Left lung (tissue), 4 donors: ENCODE measurements at regions not wholly inside any gene's neighbourhood (a gene's known extent, or its start where the extent isn't known, plus 50 kb on each side); places are given as distances from the start of the nearest gene placed in this dataset.

Experiments used
- ATAC-seq: fragments of 200-7000 bp; cut with Tn5 transposase; one replicate; pipeline ENCODE4 v1.9.1; 2020; ENCODE audit warnings: moderate library complexity
- DNase-seq, 4 donors: peaks; one replicate each; pipeline ENCODE4 v3.0.0-alpha.2; 2013 to 2020
- H3K27ac ChIP-seq, 2 donors: fragments of 200-600 bp; sonication (generic) in 1 of 2; one replicate each; pipeline versions ENCODE4 v1.5.0 to v1.8.0; 2020 to 2021
- H3K27me3 ChIP-seq, 2 donors: fragments of 200-600 bp; sonication (generic) in 1 of 2; one replicate each; pipeline versions ENCODE4 v1.5.0 to v1.8.0; 2020 to 2021
- H3K36me3 ChIP-seq, 2 donors: fragments of 200-600 bp; sonication (generic) in 1 of 2; one replicate each; pipeline versions ENCODE4 v1.5.0 to v1.8.0; 2020 to 2021
- H3K4me1 ChIP-seq, 2 donors: fragments of 200-600 bp; one replicate each; pipeline ENCODE4 v1.8.0; 2021
- H3K4me3 ChIP-seq, 2 donors: fragments of 200-600 bp; sonication (generic) in 1 of 2; one replicate each; pipeline versions ENCODE4 v1.5.0 to v1.8.0; 2020 to 2021; ENCODE audit warnings: mild to moderate bottlenecking in 1 of 2
- H3K9me3 ChIP-seq, 2 donors: fragments of 200-600 bp; sonication (generic) in 1 of 2; one replicate each; pipeline versions ENCODE4 v1.5.0 to v1.8.0; 2020 to 2021
- intact Hi-C, 2 donors: fragments of 100-400 bp; cut with DNase I; formaldehyde crosslinking; loops; one replicate each; pipeline versions ENCODE4 v1.11.2 to v1.14.2; 2022
- TF ChIP-seq, protein P1 (sequence below), 2 donors: fragments of 200-600 bp; sonication (generic) in 1 of 2; IDR thresholded peaks; one replicate each; pipeline versions ENCODE4 v1.5.0 to v1.8.0; 2021; ENCODE audit warnings: antibody characterized with exemption in 2 of 2
- donor health status: DM: no; HTN: yes; CAD: no.
- donor health status: DM: no; HTN: no; CAD: no.

DNA sequence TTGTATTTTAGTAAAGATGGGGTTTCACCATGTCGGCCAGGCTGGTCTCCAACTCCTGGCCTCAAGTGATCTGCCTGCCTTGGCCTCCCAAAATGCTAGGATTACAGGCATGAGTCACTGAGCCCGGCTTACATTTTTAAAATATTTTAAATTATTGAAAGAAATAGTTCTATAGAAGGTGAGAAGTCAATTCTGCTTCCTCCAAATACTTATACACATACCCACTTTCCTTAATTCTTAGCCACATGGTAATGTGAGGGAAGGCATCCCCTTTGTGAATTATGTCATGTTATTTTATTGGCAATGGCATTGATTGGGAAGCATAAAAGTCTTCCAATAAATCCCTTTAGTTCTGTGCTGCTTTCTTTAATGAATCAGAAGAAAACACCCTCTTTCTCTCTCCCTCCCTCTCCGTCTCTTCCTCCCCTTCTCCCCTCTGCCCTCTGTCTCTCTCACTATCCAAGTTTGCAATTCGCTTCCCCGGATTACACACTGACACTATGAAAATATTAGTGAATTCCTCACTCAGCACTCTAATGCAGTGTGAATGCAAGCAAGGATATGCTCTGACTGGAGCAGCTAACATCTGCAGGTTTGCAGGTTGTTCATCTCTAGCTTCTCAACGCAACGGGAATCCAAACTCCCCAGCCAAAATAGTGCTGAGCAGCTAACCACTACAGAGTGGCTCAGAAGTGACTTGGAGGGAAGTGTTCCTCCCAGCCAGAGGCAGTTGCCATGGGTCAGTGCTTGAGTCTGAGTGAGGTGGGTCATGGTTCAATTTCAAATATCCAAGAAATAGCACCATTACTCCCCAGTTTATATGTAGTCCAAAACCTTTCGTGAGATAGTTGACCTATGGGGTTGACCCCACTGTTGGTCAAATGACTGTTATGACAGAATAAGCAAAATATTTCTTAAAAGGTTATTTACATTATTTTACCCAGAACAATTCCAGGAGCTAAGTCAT, 77.8 kb upstream of the CD55 start:
- H3K27ac ChIP-seq, result no peak overlapping the region
- H3K4me3 ChIP-seq, result no peak overlapping the region
- ATAC-seq, result no peak
- H3K9me3 ChIP-seq, result no peaks in the 10 kb centered on the region
- intact Hi-C loops, result no loop called here
- DNase-seq, result no peak
- TF ChIP-seq, protein P1, sequence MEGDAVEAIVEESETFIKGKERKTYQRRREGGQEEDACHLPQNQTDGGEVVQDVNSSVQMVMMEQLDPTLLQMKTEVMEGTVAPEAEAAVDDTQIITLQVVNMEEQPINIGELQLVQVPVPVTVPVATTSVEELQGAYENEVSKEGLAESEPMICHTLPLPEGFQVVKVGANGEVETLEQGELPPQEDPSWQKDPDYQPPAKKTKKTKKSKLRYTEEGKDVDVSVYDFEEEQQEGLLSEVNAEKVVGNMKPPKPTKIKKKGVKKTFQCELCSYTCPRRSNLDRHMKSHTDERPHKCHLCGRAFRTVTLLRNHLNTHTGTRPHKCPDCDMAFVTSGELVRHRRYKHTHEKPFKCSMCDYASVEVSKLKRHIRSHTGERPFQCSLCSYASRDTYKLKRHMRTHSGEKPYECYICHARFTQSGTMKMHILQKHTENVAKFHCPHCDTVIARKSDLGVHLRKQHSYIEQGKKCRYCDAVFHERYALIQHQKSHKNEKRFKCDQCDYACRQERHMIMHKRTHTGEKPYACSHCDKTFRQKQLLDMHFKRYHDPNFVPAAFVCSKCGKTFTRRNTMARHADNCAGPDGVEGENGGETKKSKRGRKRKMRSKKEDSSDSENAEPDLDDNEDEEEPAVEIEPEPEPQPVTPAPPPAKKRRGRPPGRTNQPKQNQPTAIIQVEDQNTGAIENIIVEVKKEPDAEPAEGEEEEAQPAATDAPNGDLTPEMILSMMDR (IDR thresholded peaks at IDR 0.05), result no peak
- no peaks in the 10 kb centered on the region for H3K27me3 ChIP-seq
- peaks cover 3 to 20% of the 10 kb centered on the region in 2 donors for H3K4me1 ChIP-seq
- H3K36me3 ChIP-seq, result no peaks in the 10 kb centered on the region

GRCh38 chr1:207244409-207244801, 77.1 kb upstream of the CD55 start:
- no peaks in the 10 kb centered on the region for H3K36me3 ChIP-seq
- no peak for DNase-seq
- intact Hi-C loops, result no loop called here
- no peak overlapping the region for H3K4me3 ChIP-seq
- H3K27ac ChIP-seq, result no peak overlapping the region
- no peak for ATAC-seq
- TF ChIP-seq, protein P1 (IDR thresholded peaks at IDR 0.05), result no peak
- peaks cover 3 to 26% of the 10 kb centered on the region in 2 donors for H3K4me1 ChIP-seq
- H3K27me3 ChIP-seq, result no peaks in the 10 kb centered on the region
- H3K9me3 ChIP-seq, result no peaks in the 10 kb centered on the region

DNA sequence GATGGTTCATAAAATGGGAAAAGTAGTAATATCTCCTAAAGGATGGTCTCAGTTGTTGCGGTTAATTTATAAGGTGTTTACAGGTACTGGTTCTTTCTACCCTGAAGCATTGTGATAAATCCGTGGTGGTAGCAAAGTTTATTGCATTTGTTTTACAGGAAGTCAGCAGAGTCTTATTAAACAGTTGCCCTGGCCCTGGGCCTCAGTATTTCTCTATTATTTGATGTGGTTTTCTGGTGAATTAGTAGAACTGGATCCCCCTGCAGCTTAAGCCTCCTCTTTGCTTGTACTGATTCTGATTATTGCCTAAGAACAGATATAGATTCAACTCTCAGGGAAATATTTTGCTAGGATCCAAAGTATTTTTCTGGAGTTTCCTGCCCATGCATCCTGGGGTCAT, 76.4 kb upstream of the CD55 start:
- TF ChIP-seq, protein P1 (IDR thresholded peaks at IDR 0.05), result no peak
- DNase-seq (no peak), ATAC-seq (no peak)
- H3K27me3 ChIP-seq, result no peaks in the 10 kb centered on the region
- intact Hi-C loops, result no loop called here
- H3K36me3 ChIP-seq, result no peaks in the 10 kb centered on the region
- no peaks in the 10 kb centered on the region for H3K9me3 ChIP-seq
- H3K27ac ChIP-seq, result no peak overlapping the region
- H3K4me3 ChIP-seq, result no peak overlapping the region
- peaks cover 3 to 27% of the 10 kb centered on the region in 2 donors for H3K4me1 ChIP-seq

DNA sequence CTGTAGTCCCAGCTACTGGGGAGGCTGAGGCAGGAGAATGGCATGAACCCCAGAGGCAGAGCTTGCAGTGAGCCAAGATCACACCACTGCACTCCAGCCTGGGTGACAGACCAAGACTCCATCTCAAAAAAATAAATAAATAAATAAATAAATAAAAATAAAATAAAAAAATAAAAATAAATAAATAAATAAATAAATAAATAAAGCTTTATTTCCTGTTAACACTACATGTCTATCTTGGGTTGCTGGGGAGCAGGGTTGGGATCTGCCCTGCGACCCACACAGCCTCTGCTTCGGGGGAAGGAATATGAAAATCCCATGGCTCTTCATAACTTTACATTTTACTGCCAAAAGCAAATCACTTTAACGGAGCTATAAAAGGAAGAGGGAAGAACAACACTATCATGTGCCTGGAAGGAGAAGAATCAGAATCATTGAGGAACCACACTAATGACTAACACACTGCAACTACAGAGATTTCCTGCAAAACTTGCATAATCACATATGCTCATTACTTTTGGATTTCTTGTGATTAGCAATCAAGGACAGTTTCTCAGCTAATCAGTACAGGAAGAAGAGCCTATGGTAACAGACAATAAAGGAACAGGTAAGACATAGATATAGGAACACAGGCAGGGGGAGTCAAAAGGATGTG, 72.8 kb upstream of the CD55 start:
- DNase-seq (no peak), ATAC-seq (peak; percentile 56)
- TF ChIP-seq, protein P1 (IDR thresholded peaks at IDR 0.05), result no peak
- Histone ChIP-seq H3K9me3 (no peaks in the 10 kb centered on the region), H3K4me1 (peaks cover 0 to 31% of the 10 kb centered on the region in 2 donors), H3K27ac (peak overlapping the region in 1 of 2 donors; percentile 68), H3K27me3 (no peaks in the 10 kb centered on the region), H3K4me3 (no peak overlapping the region), H3K36me3 (no peaks in the 10 kb centered on the region)
- intact Hi-C loops, result no loop called here

- peaks cover 0 to 29% of the 10 kb centered on the region in 2 donors for H3K4me1 ChIP-seq
- ATAC-seq (no peak), DNase-seq (no peak)
- TF ChIP-seq, protein P1 (IDR thresholded peaks at IDR 0.05), result no peak
- H3K4me3 ChIP-seq, result no peak overlapping the region
- intact Hi-C loops, result no loop called here
- H3K9me3 ChIP-seq, result peaks cover 0 to 5% of the 10 kb centered on the region in 2 donors
- no peaks in the 10 kb centered on the region for H3K27me3 ChIP-seq
- no peak overlapping the region for H3K27ac ChIP-seq
- no peaks in the 10 kb centered on the region for H3K36me3 ChIP-seq
Measured at GRCh38 chr1:207250431-207250830, 71.0 kb upstream of the CD55 start.
